ENCODE measurements at regions not wholly inside any gene's neighbourhood (a gene's known extent, or its start where the extent isn't known, plus 50 kb on each side); places are given as distances from the start of the nearest gene placed in this dataset.

GRCh38 chr15:95442107-95442719, 888.3 kb upstream of the NR2F2 start:
- H3K4me2 ChIP-seq (ENCODE audit: control insufficient read depth, extremely low read depth, insufficient read depth, low read depth, low read length) = no peak overlapping the region
- H3K36me3 ChIP-seq (ENCODE audit: control insufficient read depth in 2 of 2, extremely low read depth in 1 of 2, insufficient read depth in 2 of 2, low read length in 2 of 2) = no peaks in the 10 kb centered on the region
- H3K4me1 ChIP-seq (ENCODE audit: control insufficient read depth, extremely low read depth, insufficient read depth, low read length) = no peaks in the 10 kb centered on the region
- FAIRE-seq (no peak), DNase-seq (ENCODE audit: low read depth, low spot score) (no peak)
- no peaks in the 10 kb centered on the region for H4K20me1 ChIP-seq (ENCODE audit: control insufficient read depth, extremely low read depth, insufficient read depth, low read length)
- dilution Hi-C loops (cut with MboI; ENCODE audit: extremely low pct_ligation_motif_present, low sequenced_read_pairs) = no loop called here
- no peaks in the 10 kb centered on the region for H3K9me1 ChIP-seq (ENCODE audit: control insufficient read depth, extremely low read depth, insufficient read depth, low read length)
- no peak overlapping the region for H3K9ac ChIP-seq (ENCODE audit: control insufficient read depth, extremely low read depth, insufficient read depth, low read length)
- TF ChIP-seq CTCF (optimal IDR thresholded peaks at IDR 0.05 in 1 of 3, IDR thresholded peaks at IDR 0.05 in 1 of 3, conservative IDR thresholded peaks at IDR 0.05 in 1 of 3; ENCODE audit: extremely low read depth in 1 of 3, insufficient read depth in 2 of 3, low read length in 3 of 3) (no peak), EZH2 (IDR thresholded peaks at IDR 0.05; ENCODE audit: low read length) (no peak)
- H3K9me3 ChIP-seq (ENCODE audit: control insufficient read depth, low read depth, low read length) = no peaks in the 10 kb centered on the region
- H3K27me3 ChIP-seq (ENCODE audit: control insufficient read depth, extremely low read depth, insufficient read depth, low read length) = no peaks in the 10 kb centered on the region
- no peak overlapping the region for H3K4me3 ChIP-seq (ENCODE audit: control insufficient read depth in 2 of 3, extremely low read depth in 1 of 3, insufficient read depth in 2 of 3, low read depth in 1 of 3, low read length in 3 of 3)
- no peak overlapping the region for H3K27ac ChIP-seq (ENCODE audit: control insufficient read depth, insufficient read depth, low read length)
- no peaks in the 10 kb centered on the region for H3K79me2 ChIP-seq (ENCODE audit: control insufficient read depth, insufficient read depth, low read length)
- H2AFZ ChIP-seq (ENCODE audit: control insufficient read depth, low read length) = no peak overlapping the region

DNA sequence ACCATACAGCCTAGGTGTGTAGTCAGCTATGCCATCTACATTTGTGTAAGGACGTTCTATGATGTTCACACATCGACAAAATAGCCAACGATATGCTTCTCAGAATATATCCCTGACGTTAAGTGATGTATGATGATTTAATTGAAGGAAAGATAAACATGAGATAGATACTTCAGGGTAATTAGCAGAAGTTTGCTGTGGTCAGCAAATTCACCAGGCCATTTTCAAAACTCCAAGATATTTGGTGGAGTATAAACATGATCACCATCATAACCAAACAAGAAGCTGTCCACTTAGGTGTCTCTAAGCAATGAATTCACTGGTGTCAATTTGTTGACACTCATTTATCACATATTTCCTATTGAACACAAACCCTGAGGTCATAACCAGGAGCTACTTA, 885.6 kb upstream of the NR2F2 start:
- Histone ChIP-seq H3K79me2 (ENCODE audit: control insufficient read depth, insufficient read depth, low read length) (no peaks in the 10 kb centered on the region), H3K27me3 (ENCODE audit: control insufficient read depth, extremely low read depth, insufficient read depth, low read length) (no peaks in the 10 kb centered on the region), H3K4me1 (ENCODE audit: control insufficient read depth, extremely low read depth, insufficient read depth, low read length) (no peaks in the 10 kb centered on the region), H3K4me3 (ENCODE audit: control insufficient read depth in 2 of 3, extremely low read depth in 1 of 3, insufficient read depth in 2 of 3, low read depth in 1 of 3, low read length in 3 of 3) (no peak overlapping the region), H3K36me3 (ENCODE audit: control insufficient read depth in 2 of 2, extremely low read depth in 1 of 2, insufficient read depth in 2 of 2, low read length in 2 of 2) (no peaks in the 10 kb centered on the region), H4K20me1 (ENCODE audit: control insufficient read depth, extremely low read depth, insufficient read depth, low read length) (no peaks in the 10 kb centered on the region), H3K4me2 (ENCODE audit: control insufficient read depth, extremely low read depth, insufficient read depth, low read depth, low read length) (no peak overlapping the region), H3K9me3 (ENCODE audit: control insufficient read depth, low read depth, low read length) (no peaks in the 10 kb centered on the region), H2AFZ (ENCODE audit: control insufficient read depth, low read length) (no peak overlapping the region), H3K27ac (ENCODE audit: control insufficient read depth, insufficient read depth, low read length) (no peak overlapping the region), H3K9me1 (ENCODE audit: control insufficient read depth, extremely low read depth, insufficient read depth, low read length) (no peaks in the 10 kb centered on the region), H3K9ac (ENCODE audit: control insufficient read depth, extremely low read depth, insufficient read depth, low read length) (no peak overlapping the region)
- DNase-seq (ENCODE audit: low read depth, low spot score) (no peak), FAIRE-seq (no peak)
- dilution Hi-C loops (cut with MboI; ENCODE audit: extremely low pct_ligation_motif_present, low sequenced_read_pairs) = no loop called here
- TF ChIP-seq CTCF (optimal IDR thresholded peaks at IDR 0.05 in 1 of 3, IDR thresholded peaks at IDR 0.05 in 1 of 3, conservative IDR thresholded peaks at IDR 0.05 in 1 of 3; ENCODE audit: extremely low read depth in 1 of 3, insufficient read depth in 2 of 3, low read length in 3 of 3) (no peak), EZH2 (IDR thresholded peaks at IDR 0.05; ENCODE audit: low read length) (no peak)

Measured in keratinocyte (primary cell).